ELF-1 (cell line): ENCODE measurements at regions not wholly inside any gene's neighbourhood (a gene's known extent, or its start where the extent isn't known, plus 50 kb on each side); places are given as distances from the start of the nearest gene placed in this dataset.
A peak's percentile ranks its signal among the peaks of the same experiment; 100 is the strongest.
"Not testable (repeated sequence)": the region's sequence is repeated elsewhere in the genome, so short reads cannot be mapped to it uniquely, and the experiment has no call there.

Source experiments
- DNase-seq: peaks from one replicate; pipeline ENCODE4 v3.0.0-alpha.2; 2016; ENCODE audit warnings: low read depth, low spot score

DNA sequence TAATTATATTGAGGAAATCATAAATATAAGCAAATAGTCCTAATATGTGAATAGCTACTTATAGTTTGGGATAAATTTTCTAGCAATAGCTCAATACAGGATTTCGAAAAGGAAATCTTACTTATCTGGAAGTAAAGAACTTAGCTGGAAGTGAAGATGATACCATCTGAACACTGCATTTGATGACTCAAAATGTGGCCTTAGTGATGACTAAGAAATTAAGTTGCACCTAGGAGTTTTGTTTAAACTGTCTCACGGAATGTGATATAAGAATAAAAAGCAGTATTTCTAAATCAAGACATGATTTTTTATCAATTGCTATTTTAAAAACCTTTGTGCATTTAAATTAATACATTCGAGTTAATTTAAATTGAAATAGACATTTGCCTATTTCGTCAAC, 91.2 kb downstream of the EOMES start:
- no peak for DNase-seq

DNA sequence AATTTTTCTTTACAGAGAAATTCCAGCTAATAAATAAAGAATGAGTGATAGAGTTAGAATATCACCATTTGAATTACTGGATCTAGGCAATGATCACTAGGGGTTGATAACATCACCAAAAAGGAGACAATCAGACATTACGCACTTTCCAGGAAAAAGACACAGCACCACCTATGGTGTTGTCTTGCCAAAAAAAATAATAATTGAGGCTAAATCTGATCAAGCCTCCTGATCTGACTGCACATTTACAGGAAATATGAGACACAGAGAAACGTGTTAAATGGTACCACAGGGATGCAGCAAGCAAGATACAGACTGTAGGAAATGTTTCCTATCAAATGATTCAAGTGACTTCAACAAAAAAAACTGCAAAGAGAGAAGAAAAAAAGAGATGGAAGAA, 92.8 kb downstream of the EOMES start:
- no peak for DNase-seq

DNA sequence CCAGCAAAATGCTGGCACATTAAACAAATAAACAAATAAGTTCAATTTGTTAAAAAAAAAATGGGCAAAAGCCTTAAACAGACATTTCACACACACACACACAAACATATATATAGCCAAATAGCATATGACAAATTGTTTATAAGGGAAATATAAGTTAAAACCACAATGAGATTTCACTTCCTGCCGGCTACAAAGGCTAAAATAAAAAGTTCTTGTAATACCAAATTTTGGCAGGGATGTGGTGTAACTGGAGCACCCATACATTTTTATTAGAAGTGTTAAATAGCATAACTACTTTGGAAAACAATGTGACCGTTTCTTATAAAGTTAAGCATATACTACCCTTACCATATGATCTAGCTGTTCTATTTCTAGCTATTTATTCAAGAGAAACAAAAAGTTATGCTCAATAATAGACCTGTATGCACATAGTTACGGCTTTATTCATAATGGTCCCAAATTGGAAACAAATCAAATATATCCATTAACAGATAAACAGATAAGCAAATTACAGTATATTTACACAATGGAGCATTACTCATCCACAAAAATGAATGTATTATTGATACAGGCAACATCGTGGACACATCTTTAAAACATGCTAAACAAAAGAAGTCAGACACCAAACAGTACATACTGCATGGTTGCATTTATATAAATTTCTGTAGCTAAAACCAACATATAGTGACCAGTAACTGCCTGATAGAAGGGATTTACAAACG, 93.9 kb downstream of the EOMES start:
- DNase-seq: no peak

DNA sequence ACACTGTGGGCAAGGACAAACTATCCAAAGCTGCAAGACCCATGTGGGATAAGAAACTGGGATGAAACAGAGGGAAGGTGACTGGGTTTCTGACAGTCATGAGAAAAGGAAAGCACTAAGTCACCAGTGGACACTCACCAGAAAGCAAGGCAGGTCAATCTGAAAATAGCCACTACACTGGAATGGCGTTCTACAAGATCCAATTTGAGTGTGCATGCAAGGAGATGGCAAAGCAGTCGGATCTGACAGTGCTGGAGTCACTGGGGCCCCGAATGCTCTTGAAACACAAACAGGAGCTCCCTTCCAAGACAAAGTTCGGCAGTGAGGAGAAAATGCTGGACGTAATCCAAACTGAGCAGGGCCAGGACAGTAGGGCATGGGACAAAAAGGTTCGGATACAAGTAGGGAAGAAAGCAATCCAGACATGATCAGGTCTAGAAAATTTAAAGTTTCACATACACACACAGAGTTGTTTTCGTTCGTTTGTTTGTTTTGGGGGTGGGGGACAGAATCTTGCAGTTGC, 95.5 kb downstream of the EOMES start:
- no peak for DNase-seq

DNA sequence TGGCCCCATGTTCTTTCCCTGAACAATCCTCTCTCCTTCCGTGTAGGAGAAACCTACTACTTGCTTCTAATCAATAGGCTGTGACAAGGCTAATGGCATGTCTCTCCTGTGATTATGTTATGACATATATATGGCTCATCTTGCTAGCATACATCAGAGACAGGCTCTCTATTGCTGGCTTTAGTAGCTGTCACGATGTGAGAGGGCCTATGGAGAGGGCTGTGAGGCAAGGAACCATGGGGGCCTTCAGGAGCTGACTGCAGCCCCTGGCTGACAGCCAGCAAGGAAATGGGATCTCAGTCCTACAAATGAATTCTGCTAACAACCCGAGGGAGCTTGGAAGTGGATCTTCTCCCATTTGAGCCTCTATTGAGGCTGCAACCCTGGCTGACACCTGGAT, 96.3 kb downstream of the EOMES start:
- no peak for DNase-seq

DNA sequence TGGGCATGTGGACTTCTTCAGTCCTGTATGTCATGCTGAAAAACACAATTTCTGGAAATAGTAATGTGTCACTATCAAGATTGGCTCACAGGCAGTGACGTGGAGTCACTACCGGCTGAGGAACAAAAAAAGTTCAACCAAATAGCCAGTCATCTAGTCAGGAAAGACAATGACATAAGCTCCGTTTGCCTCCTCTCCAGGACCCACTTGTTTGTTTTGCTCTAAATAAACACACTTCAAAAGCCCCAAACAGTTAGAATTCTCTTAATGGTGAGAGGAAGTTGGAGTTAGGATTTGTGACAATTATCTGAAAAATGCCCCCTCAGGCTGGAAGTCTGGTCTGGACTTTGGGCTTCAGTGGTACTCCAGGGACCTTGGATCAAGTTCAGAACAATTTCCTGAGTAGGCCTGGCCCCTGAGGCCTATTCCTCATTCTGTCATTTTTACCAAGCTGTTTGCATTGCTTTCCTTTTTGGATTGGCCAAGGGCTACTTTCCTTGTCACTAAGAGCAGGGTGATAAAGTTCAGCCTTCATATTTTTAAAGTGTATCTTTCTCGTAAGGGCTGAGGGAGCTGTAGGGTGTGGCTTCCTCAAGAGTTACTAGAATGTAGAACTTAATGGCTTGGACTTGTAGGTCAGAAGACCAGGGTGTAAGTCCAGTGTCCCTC, 98.9 kb downstream of the EOMES start:
- no peak for DNase-seq

DNA sequence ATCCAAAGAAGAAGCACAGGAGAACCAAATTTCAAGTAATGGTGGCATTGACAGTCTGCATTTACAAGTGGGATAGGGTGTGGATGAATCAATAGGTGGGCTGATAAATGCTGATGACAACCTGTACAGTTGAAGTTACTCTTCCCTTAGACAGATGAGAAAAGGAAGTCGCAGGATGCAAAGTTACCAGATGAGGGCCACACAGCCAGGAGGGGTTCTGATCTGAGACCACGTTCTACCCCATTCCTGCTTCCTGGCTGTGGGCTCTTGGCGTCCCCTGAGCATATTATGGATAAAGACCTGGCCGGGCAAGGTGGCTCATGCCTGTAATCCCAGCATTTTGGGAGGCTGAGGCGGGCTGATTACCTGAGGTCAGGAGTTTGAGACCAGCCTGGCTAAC, 104.6 kb downstream of the EOMES start:
- no peak for DNase-seq

DNA sequence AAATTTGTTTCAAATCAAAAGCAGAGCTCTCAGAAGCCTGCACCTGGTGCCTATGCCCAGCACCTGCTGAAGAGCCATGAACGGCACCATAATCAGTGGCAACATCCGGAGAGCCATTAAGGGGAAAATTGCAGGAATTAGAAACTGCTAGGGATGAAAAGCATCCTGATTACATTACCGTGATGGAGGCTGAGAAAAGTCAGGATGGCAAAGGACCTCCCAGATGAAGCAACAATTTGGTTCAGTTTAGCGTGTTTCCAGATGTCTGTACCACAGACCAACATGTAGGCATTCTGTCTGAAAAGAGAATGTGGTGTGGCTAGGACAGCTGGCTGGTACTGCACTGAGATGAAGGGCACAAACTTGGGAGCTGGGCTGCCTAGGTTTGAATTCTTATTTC, 106.1 kb downstream of the EOMES start:
- no peak for DNase-seq

DNA sequence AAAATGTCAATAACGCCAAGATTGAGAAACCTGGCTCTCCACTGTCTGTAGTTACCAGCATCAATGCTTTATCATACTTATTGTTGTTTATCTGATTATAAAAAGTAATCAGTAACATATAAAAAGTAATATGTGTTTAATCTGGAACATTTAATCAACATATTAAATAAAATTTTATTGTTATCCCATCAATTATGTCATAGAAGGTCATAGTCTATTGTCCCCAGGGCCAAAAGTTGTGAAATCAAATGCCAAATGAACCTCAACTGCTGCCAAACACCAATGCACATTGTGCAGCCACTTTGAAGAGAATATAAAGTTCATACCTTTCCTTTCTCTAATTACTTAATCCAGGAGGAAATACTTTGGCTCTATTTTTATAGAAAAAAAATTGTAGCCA, 106.6 kb downstream of the EOMES start:
- no peak for DNase-seq

DNA sequence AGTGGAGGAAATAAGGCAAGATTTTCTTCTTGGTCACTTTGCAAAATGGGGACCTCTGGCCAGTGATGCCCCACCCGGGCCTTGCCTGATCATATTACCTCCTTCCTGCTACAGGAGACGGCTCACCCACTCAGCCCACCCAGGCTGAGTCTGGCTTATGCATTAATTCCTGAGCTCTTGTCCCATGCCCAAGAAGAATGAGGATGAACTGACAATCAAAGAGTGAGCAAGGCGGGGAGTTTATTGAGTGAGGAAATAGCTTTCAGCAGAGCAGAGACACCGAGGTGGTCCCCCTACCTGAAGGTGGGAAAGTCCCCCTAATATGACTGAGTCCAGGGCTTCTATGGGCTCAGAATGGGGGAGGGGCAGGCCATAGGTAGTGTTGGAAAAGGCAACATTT, 107.5 kb downstream of the EOMES start:
- DNase-seq: no peak

DNA sequence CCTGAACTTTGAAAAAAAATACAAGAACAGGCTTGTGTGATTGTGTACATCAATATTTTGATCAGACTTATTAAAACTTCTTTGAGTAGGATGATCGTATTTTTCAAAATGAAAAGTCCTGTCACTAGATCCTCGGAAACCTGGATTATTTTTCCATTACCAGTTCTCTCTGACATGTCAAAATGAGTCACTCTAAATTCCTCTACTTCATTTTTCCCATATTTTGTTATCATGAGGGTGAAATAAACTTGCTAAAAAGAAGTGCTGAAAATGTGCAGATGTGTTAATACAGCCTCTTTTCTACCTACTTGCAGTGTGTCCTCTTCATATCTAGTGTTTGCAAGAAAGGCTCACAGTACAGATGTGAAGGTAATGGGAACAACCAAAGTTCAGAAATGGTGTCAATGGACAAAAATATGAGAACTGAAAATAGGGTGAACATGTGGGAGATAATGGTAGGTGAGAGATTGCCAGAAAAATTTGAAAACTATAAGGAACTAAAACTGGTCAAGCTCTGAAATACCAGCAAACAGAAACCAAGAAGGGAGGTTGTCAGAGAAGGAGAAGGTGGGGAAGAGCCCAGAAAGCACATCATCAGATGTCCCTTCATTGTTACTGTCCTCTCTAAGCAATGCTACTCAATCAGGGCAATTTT, 108.2 kb downstream of the EOMES start:
- no peak for DNase-seq

DNA sequence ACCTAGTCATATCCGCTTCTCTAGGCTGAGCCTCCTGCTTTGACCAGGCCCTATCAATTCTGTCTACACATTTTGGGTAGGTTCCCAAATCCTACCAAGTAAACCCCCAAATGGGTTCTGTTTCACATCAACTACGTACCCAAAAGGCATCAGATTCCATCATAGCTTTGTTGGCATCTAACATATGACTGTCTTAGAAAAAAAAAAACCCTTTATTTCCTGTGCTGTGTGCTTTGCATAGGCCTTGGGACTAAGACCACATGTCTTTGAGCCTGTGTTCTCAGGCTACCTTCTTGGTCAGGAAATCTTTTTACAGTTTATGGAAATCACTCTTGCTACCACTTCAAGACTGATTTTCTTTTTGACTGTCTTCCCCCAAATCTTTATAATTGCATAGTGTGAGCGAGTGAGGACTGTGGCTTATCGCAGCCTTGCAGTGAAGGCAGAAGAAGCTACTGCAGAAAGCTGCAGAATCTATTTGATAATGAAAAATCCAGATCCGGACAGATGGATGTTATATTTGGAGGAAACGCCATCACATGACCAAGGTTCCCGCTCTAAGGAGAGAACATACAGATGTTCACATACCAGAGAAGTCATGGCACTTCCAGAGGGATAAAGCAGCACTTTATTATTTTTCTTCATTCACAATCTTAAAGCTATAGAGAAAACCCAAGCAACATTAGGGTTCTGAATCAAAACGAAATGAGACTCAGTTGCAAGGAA, 111.2 kb downstream of the EOMES start:
- DNase-seq: no peak

DNA sequence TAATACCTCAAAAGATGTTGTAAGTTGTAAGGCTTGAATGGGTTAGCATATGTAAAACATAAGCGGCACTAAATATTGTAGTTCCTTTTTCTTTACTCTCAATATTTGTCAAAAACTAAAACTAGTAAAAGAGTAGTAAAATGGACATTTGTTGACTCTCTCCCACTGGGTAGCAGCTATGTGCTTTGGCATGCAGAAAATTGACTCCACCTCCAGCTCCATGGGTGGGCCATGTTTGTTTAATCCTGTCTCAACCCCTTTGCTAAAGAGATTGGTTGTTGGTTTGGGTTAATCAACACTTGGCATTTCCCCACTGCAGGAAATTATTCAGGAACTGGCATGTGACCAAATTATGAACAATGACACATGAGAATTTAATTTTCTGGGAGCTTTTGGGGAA, 114.8 kb downstream of the EOMES start:
- peak; percentile 23 for DNase-seq

DNA sequence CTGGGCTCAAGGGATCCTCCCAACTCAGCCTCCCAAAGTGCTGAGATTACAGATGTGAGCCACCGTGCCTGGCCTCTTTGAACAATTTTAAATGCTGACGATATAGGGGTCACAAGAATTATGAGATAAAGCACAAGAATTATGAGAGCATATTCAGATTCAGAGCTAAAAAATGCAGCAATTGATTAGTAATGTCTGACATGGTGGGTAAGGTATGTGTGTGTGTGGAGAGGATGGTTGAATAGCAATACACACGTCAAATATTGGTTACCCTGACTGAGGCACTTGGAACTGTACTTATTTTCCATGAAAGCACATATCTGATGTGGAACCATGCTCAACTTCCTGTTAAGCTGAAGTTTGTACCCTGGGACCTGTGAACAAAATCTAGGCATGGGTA, 115.6 kb downstream of the EOMES start:
- DNase-seq: no peak

DNA sequence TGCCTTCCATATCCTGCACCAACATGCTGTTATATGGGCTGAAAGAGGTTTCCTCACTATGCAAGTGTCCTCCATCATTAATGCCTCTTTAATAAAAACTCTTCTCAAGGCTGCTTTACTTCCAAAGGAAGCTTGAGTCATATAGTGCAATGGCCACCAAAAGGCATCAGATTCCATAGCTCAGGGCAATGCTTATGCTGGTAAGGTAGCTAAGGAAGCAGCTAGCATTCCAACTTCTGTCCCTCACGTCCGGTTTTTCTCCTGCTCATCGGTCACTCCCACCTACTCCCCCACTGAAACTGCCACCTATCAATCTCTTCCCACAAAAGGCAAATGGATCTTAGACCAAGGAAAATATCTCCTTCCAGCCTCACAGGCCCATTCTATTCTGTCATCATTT, 117.1 kb upstream of the SLC4A7 start:
- DNase-seq: not testable (repeated sequence)

DNA sequence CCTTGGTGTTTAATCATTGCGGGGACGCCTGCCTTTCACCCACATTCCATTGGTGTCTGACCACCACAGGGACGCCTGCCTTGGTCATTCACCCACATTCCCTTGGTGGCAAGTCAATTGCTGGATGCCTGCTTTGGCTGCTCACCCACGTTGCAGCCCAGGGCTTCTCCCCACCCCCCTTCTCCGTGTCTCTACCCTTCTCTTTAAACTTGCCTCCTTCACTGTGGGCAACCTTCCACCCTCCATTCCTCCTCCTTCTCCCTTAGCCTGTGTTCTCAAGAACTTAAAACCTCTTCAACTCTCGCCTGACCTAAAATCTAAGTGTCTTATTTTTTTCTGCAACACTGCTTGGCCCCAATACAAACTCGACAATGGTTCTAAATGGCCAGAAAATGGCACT, 115.6 kb upstream of the SLC4A7 start:
- DNase-seq: not testable (repeated sequence)

DNA sequence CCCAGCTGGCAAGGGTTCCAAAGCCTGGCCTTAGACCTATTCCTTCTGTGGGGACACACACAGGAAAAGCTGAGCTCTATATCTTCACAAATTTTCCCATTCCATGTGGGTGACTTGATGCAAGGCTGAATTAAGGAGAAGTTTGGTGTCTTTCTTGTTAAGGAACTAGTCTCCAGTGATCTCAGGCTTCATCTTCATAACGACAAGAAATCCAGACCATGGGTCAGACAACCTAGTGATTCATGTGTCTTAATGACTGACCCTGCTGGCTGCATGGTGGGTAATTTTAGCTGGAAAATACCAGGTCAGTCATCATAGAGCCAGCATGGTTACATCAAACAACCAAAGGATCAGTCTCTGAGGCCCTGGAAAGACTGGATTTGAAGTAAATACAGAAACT, 112.7 kb upstream of the SLC4A7 start:
- no peak for DNase-seq

DNA sequence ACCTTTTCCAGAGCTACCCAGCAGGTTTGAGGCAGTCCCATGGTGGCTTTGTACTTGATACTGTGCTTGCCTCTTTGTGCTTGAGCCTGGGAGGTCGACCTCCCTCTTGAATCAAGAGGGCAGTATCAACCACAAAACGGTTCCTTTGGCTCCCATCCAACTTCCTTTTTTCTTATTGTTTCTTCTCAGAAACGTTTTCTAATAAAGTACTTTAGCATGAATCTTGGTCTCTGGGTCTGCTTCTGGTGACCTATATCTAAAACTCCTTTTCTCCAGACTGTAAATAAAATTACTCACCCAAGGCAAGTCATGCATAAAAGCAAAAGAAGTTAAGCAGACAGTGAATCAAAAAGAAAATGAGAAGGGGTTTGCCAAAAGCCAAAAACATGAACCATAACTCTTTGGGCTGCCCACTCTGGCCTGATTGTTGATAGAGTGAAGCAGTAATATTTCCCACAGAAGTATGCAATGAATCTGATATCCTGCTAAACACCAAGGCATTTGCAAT, 112.2 kb upstream of the SLC4A7 start:
- DNase-seq: no peak

DNA sequence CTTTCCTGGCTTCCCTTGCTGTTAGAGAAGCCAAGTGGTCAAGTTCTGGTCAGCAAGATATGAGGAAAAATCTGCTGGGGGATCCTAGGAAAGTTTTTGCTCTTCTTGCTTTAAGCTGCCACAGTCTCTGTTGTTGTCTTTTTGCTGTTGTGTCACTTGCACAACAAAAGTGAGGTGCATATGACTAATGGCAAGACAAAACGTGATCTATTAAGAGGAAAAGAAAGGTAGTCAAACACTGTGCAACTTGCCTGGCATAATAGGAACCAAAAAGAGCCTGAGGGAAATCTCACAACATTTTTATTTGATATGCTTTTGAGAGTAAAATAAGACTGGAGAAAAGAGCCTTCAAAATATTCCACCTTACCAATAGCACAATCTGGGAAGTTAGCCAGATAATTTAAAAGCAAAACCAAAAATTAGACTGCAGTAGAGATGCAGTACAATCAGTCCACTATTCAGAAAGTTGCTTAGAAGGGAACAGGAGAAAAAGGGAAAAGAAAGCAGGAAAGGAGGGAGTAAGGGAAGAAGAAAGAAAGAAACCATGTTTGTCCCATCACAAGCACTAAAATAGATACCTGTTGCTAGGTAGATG, 110.0 kb upstream of the SLC4A7 start:
- DNase-seq: no peak

DNA sequence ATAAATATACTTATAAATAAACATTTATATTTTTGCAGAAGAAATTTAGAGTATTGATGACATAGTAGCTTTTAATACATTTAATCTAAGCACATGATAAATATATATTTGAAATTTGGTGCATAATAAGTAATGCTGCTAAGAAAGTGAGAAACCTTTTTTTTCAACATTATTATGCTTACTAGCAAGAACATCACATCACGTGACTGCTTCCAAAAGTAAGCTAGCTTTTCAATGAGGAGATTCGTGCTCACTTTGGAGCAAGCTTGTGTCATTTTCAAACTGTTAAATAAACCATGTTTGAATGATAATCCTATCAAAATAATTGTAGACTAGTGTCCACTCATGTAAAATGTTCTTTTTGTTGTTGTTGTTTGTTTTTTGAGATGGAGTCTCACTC, 109.0 kb upstream of the SLC4A7 start:
- no peak for DNase-seq
